Ishikawa (cell line): ENCODE measurements at regions not wholly inside any gene's neighbourhood (a gene's known extent, or its start where the extent isn't known, plus 50 kb on each side); places are given as distances from the start of the nearest gene placed in this dataset.

Source experiments
- CEBPB ChIP-seq: IDR thresholded peaks from 2 replicates; pipeline ENCODE4 v1.6.1; 2012
- CREB1 ChIP-seq: IDR thresholded peaks from 2 replicates; pipeline ENCODE4 v1.6.1; 2012; ENCODE audit warnings: low read depth
- EGR1 ChIP-seq: IDR thresholded peaks from 2 replicates; pipeline ENCODE4 v1.6.1; 2012
- EP300 ChIP-seq: IDR thresholded peaks from 2 replicates; pipeline ENCODE4 v1.6.1; 2012; ENCODE audit warnings: borderline replicate concordance
- FOXM1 ChIP-seq: IDR thresholded peaks from 2 replicates; pipeline ENCODE4 v1.6.1; 2012; ENCODE audit warnings: low read depth, borderline replicate concordance
- NFIC ChIP-seq: IDR thresholded peaks from 2 replicates; pipeline ENCODE4 v1.6.1; 2012
- RAD21 ChIP-seq: IDR thresholded peaks from 2 replicates; pipeline ENCODE4 v1.6.1; 2012; ENCODE audit warnings: low read depth
- TAF1 ChIP-seq: IDR thresholded peaks from 2 replicates; pipeline ENCODE4 v1.6.1; 2012; ENCODE audit warnings: low read depth, mild to moderate bottlenecking
- TCF12 ChIP-seq: IDR thresholded peaks from 2 replicates; pipeline ENCODE4 v1.6.1; 2012; ENCODE audit warnings: low read depth
- TEAD4 ChIP-seq: IDR thresholded peaks from 2 replicates; pipeline ENCODE4 v1.6.1; 2012
- YY1 ChIP-seq: IDR thresholded peaks from 2 replicates; pipeline ENCODE4 v1.6.1; 2012; ENCODE audit warnings: low read depth
- ZBTB7A ChIP-seq: IDR thresholded peaks from 2 replicates; pipeline ENCODE4 v1.6.1; 2012; ENCODE audit warnings: low read depth
- TF ChIP-seq, protein P1 (sequence below): IDR thresholded peaks from 2 replicates; pipeline ENCODE4 v1.6.1; 2012
- TF ChIP-seq, protein P2 (sequence below): IDR thresholded peaks from 2 replicates; pipeline ENCODE4 v1.6.1; 2012; ENCODE audit warnings: low read depth, mild to moderate bottlenecking
- TF ChIP-seq, protein P3 (sequence below): IDR thresholded peaks from 2 replicates; pipeline ENCODE4 v1.6.1; 2012

DNA sequence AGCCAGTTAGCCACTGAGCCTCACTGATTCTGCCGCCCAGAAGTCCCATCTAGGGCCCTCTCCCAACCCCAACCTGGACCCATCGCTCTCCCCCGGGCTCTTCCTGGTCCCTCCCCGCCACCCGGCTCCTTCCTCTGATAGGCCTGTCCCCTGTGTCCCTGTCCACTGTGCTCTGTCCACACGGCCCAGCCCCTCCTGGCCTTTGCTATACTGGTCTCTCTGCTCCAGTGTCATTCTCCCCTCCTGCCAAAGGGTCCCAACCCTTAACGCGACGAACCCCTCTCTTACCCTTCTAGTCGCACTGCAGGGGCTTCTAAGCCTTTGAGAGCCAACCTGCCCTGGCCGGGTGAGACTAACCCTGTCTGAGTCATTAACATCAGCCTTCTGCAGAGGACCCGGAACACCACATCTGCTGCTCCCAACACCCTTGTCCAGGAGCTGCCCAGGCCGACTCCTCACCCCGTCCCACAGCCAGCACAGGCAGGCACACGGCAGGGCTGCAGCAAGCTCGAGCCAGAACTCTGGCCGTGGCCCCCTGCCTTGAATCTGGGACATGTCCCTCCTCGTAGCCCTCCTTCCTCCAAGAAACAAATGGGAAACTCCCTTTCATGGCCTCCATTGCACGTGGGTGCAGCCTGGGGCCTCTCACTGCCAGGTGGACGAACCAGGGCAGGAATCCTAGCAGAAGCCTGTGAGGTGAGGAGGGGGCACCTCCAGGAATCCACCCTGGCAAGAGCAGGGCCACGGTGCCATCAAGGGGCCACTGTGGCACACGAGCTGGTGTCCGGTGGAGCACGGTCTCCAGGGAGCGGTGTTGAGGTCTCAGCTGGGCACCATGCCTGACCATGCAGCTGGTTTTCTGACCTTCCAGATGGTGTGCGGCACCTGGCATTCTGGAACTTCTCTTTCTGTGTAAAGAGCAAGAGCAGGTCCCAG lies 140.9 kb upstream of the IQSEC1 start:
- TF ChIP-seq EGR1 (no peak), YY1 (no peak), FOXM1 (no peak), NFIC (no peak), EP300 (no peak), TEAD4 (no peak), TCF12 (no peak), CEBPB (no peak), CREB1 (no peak), RAD21 (no peak), TAF1 (no peak), ZBTB7A (no peak)
- TF ChIP-seq, protein P1, sequence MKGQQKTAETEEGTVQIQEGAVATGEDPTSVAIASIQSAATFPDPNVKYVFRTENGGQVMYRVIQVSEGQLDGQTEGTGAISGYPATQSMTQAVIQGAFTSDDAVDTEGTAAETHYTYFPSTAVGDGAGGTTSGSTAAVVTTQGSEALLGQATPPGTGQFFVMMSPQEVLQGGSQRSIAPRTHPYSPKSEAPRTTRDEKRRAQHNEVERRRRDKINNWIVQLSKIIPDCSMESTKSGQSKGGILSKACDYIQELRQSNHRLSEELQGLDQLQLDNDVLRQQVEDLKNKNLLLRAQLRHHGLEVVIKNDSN = no peak
- TF ChIP-seq, protein P2, sequence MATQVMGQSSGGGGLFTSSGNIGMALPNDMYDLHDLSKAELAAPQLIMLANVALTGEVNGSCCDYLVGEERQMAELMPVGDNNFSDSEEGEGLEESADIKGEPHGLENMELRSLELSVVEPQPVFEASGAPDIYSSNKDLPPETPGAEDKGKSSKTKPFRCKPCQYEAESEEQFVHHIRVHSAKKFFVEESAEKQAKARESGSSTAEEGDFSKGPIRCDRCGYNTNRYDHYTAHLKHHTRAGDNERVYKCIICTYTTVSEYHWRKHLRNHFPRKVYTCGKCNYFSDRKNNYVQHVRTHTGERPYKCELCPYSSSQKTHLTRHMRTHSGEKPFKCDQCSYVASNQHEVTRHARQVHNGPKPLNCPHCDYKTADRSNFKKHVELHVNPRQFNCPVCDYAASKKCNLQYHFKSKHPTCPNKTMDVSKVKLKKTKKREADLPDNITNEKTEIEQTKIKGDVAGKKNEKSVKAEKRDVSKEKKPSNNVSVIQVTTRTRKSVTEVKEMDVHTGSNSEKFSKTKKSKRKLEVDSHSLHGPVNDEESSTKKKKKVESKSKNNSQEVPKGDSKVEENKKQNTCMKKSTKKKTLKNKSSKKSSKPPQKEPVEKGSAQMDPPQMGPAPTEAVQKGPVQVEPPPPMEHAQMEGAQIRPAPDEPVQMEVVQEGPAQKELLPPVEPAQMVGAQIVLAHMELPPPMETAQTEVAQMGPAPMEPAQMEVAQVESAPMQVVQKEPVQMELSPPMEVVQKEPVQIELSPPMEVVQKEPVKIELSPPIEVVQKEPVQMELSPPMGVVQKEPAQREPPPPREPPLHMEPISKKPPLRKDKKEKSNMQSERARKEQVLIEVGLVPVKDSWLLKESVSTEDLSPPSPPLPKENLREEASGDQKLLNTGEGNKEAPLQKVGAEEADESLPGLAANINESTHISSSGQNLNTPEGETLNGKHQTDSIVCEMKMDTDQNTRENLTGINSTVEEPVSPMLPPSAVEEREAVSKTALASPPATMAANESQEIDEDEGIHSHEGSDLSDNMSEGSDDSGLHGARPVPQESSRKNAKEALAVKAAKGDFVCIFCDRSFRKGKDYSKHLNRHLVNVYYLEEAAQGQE = no peak
- TF ChIP-seq, protein P3, sequence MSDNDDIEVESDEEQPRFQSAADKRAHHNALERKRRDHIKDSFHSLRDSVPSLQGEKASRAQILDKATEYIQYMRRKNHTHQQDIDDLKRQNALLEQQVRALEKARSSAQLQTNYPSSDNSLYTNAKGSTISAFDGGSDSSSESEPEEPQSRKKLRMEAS = no peak

DNA sequence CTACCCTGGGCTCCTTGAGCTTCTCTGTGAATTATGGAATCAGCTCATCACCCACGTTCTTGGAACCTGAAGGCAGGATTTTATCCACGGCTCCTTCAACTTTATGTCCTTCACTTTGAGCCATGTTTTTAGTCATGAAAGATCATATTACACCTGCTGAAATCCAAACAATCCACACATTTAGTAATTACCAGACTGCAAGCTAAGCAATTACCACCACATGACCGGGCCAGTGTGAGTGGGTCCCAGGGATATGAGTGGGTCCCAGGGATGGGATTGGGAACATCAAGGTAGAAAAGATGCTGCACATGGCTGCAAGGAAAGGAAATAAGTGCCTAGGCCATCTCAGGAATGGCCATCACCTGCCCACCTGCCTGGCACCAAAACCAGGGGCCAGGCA lies 140.3 kb upstream of the IQSEC1 start:
- TF ChIP-seq, protein P2 = no peak
- TF ChIP-seq ZBTB7A (no peak), NFIC (no peak), RAD21 (no peak)
- TF ChIP-seq, protein P1 = no peak

DNA sequence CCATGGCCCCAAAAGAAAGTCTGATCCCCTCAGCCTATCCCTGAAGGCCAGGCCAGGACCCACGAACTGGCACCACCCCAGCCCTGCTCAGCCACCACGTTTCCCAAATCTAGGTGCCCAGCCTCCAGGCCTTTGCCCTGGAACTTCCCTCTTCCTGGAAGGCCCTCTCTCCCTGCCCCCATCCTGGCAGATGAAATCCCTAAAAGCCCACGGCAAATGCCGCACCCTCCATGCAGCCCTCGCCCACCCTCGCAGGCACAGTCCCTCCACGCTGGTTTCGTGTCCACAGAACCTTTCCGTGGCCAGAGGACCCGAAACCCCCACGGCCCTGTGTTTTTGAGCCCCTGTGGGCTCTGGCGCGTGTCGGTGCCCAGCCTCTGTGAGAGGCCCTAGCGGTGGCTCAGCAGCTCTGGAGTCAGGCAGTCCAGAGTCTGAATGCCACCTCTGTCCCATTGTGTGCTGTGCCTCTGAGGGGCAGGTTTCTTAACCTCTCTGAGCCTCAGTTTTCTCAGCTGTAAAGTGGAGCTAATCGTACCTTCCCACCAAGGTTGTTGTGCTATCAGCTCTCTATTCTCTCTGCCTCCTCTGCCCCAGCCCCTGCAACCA lies 138.5 kb upstream of the IQSEC1 start:
- TF ChIP-seq EGR1 (no peak), TCF12 (no peak)
- TF ChIP-seq, protein P3 = no peak
- TF ChIP-seq, protein P2 = no peak

DNA sequence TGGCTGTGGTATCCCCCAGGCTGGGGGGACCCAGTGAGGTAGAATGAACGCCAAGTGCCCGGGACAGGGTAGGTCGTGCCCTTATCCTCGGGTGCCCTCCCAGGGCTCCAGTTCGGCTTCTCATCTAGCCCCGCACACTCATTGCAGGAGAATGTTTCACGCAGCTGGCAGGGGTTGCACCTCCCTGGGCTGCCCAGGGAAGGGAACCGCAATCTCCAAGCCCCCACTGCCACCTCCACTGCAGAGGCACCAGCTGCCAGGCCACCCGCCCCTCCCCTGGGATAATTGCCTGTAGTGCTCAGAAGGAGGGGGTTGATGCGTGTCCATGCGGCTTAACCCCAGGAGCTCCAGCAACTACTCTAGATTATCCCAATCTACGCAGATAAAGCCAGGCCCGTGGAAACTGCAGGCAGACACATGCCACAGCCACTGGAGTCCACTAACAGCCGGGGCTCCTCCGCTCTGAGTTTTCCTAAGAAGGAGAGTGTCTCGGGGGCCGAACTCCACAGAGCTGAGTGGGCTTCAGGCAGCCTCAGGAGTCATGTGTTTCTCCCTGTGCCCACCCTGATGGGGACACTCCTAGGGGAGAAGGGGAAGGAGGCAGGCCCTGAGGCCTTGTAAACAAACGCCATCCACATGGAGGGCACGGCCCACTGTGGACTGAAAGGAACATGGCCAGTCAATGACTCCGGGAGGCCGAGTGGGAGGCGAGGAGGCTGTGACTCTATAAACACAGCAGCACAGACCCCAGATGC lies 137.2 kb upstream of the IQSEC1 start:
- TF ChIP-seq, protein P1 = no peak
- TF ChIP-seq TAF1 (no peak), YY1 (no peak), TEAD4 (no peak), FOXM1 (no peak), RAD21 (no peak), EP300 (no peak), CREB1 (no peak), TCF12 (no peak), CEBPB (no peak), EGR1 (no peak), ZBTB7A (no peak)
- TF ChIP-seq, protein P2 = no peak
- TF ChIP-seq, protein P3 = no peak
